ENCODE measurements at regions not wholly inside any gene's neighbourhood (a gene's known extent, or its start where the extent isn't known, plus 50 kb on each side); places are given as distances from the start of the nearest gene placed in this dataset.

GRCh38 chr2:16327326-16327725 lies 338.3 kb downstream of the CYRIA start:
- no peak for DNase-seq

- no peak for DNase-seq
Observed at GRCh38 chr2:16326711-16327300, 338.8 kb downstream of the CYRIA start.

DNA sequence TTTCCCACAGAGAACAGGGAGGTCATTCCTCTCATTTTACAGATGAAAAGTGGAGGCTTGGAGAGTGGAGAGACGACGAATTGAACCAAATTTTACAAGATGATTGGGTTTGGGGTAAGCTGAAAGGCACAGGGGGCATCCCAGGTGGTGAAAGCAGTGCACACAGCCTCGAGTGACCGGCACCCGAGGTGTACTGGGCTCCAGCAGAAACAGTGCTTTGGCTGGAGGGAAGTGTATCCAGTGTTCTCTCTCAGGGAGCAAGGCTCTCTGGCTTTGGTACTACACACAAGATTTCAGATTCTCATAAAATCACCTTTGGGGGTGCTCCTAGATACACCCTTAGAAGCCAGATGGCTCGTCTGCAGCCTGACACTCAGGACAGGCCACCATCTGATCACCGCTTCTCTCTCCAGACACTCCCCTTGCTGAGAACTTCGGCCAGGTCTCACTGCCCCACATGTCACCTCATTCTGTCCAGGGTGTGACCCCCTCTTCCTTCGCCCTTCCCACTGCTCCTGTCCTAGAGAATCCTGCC lies 339.6 kb downstream of the CYRIA start:
- no peak for DNase-seq

DNA sequence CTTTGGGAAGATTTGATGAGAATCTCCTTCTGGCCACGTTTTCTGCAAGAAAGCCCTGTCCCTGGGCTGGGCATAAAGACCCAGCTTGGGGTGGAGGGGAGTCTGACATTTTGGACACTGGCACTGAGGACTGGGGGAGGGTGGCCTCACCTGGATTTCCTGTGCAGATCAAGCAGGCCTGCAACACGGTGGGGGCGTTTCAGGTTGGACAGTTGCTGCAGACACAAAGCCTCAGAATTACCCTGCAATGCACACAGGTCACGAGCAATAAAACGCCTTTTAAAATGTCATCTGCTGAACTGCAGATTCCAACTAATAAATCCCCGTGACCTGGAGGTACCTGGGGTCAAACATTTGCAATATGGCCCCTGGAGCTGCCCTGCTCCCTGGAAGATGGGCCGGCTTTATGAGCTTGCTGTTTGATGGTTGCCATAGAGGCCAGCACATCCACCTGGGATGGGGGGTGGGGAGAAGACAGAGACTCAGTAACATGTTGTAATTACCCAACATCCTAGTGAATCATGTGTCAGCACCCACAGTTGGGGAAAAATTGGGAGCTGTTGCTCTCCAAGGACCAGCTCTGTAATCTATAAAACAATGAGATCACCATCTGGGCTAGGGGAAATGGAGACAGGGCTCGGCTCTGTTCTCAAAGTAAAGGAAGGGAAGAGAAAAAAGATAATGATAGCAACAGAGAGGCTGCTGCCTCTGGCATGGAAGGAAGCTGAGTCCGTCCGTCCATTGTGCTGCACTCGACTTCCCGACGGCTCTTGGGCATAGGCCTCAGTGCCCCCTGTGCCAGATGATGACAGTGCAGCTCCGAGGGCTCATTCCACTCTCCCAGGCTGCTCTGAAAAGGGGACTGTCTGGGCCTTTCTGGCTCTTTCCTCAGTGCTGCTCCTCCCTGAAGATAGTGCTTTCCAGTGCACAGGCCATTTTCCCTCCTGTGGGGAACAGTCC lies 340.3 kb downstream of the CYRIA start:
- DNase-seq: no peak

DNA sequence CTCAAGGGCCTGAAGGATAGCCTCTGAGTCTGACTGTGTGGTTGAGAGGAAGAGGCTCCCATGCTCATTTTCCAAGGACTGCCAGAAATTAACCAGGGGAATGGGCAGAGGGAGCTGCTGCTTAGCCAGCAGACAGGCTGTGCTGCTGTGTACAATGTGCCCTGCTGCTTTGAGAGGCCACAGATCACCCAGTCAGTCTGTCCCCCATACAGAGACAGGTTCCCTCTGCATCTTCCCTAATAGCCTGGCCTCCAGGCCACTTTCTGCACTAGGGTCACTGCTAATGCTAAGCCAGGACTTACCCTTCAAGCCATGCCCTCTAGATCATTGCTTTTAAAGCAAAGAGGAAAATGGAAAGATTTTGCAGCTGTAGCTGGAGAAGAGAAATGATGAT lies 341.1 kb downstream of the CYRIA start:
- no peak for DNase-seq

DNA sequence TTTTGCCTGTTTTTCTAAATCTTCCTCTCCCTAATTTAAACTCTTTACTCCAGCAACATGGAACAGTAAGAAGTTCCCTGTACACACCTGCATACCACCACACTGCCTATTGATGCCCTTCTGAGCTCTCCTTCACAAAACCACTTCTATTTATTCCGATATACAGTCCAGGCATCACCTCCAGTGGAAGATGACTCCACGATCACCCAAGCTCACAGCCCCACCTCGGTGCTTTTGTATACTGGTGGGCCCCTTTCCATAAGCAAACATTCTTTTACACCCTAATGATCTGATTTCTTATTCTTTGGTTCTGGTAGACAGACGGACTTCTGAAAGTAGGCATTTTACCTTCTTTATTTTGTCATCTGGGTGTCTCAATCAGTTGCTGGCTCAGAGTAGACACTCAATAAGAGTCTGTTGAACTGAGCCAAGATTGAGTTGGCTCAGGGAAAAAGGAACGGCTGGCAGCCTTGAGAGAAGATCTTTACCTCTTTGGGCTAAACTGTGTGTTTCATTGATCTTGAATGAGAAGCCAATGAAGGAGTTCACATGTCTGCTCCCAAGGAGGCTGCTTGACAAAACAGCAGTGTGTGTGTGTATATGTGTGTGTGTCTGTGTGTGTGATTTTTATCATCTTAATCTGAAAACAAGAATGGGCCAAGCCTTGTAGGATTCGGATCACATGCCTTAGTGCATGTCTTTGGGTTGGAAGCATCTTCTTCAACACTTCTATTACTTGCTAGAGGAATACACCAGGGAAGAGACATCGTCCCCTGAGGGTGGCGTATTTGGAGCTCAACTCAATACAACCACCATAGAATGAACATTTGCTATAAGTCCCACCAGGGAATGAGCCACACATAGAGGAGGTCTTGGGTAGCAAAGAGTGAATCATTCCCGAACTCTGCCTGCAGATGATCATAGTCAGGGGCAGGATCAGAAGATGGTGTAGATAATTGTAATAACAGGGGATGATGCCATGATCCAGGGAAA lies 341.8 kb downstream of the CYRIA start:
- no peak for DNase-seq

- no peak for DNase-seq
Observed at GRCh38 chr2:16323126-16323520, 342.5 kb downstream of the CYRIA start.

DNA sequence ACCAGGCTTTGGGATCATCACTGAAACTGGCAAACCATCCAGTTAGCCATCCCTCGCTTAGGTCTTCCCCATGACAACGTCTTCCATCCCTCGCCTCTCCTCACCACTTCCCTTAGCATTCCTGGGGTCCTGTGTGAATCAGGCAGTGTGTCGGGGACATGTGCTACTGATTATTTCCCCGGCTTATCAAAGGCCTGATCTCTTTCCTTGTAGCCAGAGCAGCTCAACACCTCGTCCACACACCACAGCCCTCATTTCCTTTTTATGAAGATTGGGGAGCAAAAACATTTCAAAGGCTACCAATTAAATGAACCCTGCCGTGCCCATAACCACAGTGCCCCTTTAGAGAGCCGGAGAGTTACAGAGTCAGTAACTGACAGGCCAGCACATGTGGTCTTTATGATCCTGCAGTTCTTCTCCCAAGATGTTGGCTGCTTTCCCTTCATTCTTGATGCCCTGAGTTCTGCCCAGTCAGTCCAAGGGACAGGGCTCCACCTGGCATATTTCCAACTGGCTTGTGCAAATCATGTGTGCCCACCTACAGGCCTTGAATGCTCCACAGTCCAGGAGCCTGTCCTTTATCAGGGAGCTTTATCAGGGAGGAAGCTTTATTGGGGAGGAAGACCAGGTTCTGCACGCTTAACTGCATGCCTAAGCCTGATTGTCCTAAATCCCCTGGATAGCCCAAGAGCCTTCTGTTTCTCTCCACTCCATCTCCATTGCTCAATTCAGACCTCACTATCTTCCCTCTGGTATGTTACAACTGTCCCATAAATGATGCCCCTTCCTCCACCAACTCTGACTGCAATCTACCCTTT lies 343.1 kb downstream of the CYRIA start:
- no peak for DNase-seq

GRCh38 chr2:16321872-16322271 lies 343.8 kb downstream of the CYRIA start:
- DNase-seq: no peak

DNA sequence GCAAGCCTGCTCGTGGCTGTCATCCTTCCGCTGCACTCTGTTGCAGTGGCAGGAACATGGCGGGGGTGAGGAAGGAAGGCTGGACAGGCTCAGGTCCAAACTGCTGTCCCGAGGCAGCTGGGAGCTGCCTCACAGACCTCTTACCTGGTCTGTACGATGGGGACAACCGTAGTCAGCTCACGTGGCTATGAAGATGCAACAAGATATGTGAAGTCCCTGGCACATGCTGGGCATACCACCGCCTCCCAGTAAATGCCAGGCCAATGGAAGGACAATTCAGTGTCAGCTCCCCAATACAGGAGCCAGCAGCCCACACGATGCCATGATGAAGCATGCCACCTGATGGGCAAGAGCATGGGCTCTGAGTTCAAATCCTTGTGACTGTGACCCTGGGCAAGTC lies 344.4 kb downstream of the CYRIA start:
- no peak for DNase-seq

DNA sequence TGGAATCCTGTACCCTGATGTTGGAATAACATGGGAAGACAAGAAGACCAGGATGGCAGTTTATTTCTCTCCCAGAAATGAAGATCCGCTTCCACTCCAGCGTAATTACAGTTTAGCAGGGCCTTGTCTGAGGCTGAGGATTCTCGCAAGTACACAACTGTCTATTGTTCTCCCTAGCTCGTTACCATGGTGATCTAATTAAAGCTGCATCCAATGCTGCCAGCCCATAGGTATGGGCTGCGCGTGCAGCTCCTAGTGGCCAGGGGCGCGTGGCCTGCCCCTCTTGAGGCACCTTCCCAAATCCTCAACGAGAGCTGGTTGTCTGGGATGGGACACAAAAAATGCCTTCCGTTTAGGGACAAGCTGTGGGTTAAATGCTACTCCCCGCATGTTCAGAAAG lies 344.9 kb downstream of the CYRIA start:
- no peak for DNase-seq

DNA sequence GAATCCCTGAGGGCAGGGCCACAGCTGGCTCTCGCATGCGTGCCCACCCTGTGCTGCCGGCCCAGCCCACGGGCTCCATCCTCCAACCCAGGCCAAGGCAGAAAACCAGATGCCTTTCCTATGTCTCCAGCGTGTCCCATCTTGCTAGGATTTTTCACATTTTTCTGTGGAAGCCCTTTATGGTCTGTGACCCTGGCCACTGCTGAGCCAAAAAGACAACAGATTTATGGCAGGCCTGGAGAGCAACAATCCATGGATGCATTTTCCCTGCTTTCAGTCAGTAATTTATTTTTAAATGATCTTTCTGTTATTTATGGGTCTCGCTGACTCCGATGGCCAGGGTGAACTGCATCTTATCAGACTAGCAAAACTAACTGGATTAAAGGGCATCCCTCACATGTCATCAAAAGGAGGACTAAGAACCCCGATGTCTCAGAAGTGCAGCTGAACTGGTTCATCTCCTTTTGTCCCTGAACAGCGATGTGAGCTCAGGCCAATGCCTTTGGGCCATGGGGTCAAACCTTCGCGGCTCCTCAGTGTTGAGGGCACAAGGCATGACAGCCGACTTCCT lies 346.0 kb downstream of the CYRIA start:
- no peak for DNase-seq

- DNase-seq: peak in 2 of 3 donors; percentile 6 to 33
Observed at GRCh38 chr2:16318474-16319195, 347.0 kb downstream of the CYRIA start.

GRCh38 chr2:16318051-16318450 lies 347.6 kb downstream of the CYRIA start:
- DNase-seq: no peak

DNA sequence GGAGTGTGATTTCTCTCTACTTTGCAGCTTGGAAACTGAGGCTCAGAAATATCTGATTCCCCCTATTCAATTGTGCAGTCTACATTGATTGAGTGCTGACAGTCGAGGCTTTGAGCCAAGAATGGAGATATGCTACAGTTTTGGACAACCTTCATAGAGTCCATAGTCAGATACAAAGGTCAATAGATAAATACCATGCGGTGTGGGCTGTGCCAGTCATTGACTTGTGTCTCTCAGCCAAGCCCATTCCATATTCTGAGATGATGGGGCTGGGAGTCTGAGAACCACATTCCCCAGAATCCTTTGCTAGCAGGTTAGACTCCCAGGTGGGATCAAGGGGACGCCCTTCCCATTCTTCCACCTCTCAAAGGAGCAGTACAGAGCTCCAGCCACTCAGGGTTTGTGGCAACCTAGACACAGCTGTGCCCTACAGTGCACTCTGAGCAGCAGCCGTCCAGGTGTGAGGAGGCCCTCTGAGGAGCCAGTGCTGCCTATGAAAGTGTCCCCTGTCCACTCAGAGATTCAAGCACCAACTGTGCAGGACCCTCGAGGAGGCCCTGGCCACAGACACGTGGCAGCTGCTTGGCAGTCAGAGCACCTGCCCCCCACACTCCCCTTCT lies 348.3 kb downstream of the CYRIA start:
- no peak for DNase-seq

DNA sequence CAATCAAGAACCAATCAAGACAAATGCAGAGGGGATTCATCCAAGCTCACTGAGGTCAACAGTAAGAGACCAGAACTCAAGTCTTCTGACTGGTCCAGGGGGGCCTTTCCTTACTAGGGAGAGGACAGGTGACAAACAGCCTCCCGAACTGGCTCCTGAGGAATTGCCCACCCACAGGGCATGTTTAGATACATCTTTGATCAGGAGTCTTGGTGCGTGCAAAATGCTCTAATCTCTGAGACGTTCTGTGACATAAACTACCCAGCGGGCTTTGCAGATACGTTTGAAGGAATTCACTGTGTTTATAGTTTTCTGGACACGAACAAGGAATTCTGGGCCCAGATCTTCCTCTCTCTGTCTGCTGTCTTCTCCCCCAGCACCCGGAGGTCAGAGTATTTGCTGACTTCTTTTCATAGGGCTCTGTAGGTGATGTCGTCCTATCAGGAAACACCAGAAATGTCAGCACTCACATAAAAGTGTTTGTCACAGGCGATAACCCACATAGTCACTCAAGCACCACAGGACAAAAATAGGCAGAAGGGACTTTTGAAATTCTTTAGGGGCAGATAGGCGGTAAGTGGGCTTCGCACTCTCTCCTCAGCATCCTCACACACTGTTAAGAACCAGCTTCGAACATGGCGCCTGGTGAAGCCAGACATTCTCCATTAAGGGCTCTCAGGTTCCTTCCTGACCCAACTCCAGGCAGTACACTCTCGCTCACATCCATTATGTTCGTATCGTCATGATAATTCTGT lies 349.0 kb downstream of the CYRIA start:
- no peak for DNase-seq

DNA sequence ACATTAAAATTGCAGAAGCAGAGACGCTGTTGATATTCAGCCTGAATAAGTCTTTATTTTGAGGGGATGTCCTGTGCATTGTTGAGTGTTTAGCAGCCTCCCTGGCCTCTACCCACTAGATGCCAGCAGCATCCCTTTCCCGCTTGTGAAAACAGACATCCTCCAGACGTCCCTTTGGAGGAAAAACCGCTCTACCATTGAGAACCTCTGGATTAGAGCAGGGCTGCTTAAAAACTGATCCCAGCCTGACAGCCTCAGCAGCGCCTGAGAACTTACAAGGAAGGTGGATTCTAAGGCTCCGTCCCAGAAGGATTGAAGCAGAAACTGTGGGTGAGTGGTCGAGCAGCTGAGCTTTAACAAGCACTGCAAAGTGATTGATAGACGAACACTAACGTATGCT lies 349.7 kb downstream of the CYRIA start:
- no peak for DNase-seq

GRCh38 chr2:16315458-16315835 lies 350.2 kb downstream of the CYRIA start:
- no peak for DNase-seq

DNA sequence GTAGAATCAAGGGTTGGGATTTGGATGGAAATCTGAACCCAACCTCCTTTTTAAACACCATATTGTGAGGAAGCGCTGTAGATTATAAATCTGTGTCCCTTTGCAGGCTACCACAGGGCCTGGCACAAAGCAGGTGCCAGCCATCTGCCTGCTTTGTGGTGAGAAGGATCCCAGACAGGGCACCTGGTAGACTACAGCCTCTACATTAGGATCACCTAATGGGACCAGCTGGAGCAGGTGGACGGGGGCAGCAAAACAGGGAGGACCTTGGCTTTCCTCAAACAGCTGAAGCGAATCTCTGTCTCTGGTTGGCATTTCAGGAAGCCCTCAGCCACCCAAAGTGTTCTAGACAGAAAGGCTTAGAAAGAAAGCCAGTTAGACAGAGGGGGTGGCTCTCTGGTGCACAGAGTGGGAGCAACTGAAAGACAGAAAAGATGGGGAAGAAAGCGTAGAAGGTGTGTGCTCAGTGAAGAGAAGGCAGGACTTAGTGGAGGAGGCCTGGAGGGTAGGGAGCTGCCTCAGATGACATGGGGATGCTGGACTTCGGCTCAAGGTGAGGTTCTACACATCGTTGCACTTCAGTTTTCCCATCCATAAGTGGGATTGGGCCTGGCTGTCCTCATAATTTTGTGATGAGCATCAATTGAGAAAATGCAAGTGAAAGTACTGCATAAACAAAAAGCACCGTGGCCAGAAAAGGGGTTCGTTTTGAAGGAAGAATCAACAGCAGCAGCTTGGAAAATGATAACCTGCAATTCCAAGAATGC lies 350.8 kb downstream of the CYRIA start:
- DNase-seq: no peak
